ENCODE measurements at regions not wholly inside any gene's neighbourhood (a gene's known extent, or its start where the extent isn't known, plus 50 kb on each side); places are given as distances from the start of the nearest gene placed in this dataset.
"Not testable (repeated sequence)": the region's sequence is repeated elsewhere in the genome, so short reads cannot be mapped to it uniquely, and the experiment has no call there.

DNA sequence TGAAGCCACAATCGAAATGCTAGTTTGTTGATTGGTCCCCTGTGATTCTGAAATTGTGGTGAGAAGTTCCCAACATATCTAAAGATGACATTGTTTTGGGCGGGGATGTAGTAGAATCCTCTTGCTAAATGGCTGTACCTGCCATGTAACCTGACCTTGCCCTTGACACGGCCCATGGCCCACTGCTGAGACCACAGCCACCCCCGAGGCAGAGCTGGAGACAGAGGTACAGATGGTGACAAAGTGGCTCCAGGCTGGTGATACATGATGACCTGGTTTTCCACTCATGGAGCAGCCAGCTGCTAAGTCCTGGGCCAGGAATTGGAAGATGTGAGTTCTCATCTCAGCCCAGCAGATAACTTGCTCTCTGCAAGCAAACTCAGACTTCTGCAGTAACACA is 226.5 kb downstream of the FOXD2 start:
- no peaks in the 10 kb centered on the region for H3K79me2 ChIP-seq (ENCODE audit: low read length)
- no peak overlapping the region for H3K4me2 ChIP-seq (ENCODE audit: low read length)
- H3F3A ChIP-seq (ENCODE audit: low read length, unreplicated experiment) = no peaks in the 10 kb centered on the region
- intact Hi-C loops (cut with micrococcal nuclease) = no loop called here
- ChIA-PET CTCF (no interaction called here), POLR2A (ENCODE audit: unreplicated experiment) (no interaction called here)
- no peaks in the 10 kb centered on the region for H3K9me2 ChIP-seq (replicated peaks; ENCODE audit: low read length)
- no peak overlapping the region for H2AFZ ChIP-seq (ENCODE audit: low read length)
- no peaks in the 10 kb centered on the region for H4K20me1 ChIP-seq (ENCODE audit: low read length)
- H3K36me3 ChIP-seq (ENCODE audit: low read depth, low read length) = no peaks in the 10 kb centered on the region
- H3K27ac ChIP-seq (ENCODE audit: low read length) = no peak overlapping the region
- no peaks in the 10 kb centered on the region for H3K9me3 ChIP-seq (ENCODE audit: low read length)
- BruUV-seq (replicated peaks) = no TSS peak
- peaks cover 14% of the 10 kb centered on the region for H3K27me3 ChIP-seq (ENCODE audit: low read length)
- H3K4me3 ChIP-seq (ENCODE audit: low read length) = no peak overlapping the region
- H3K9ac ChIP-seq (ENCODE audit: low read length) = no peak overlapping the region
- no peaks in the 10 kb centered on the region for H3K4me1 ChIP-seq (ENCODE audit: insufficient read depth, low read length)
- ATAC-seq = no peak
- TF ChIP-seq EZH2phosphoT487 (IDR thresholded peaks at IDR 0.05; ENCODE audit: borderline replicate concordance, low read length) = no peak
- TF ChIP-seq CTCF (conservative IDR thresholded peaks at IDR 0.05; ENCODE audit: low read depth, low read length) = no peak
- TF ChIP-seq EZH2 (IDR thresholded peaks at IDR 0.05; ENCODE audit: low read length, unreplicated experiment) = no peak
- no peak for DNase-seq

- H3K27ac ChIP-seq (ENCODE audit: low read length); ATAC-seq; H3K4me1 ChIP-seq (ENCODE audit: insufficient read depth, low read length); H3F3A ChIP-seq (ENCODE audit: low read length, unreplicated experiment); H3K4me3 ChIP-seq (ENCODE audit: low read length); H3K9ac ChIP-seq (ENCODE audit: low read length); intact Hi-C loops (cut with micrococcal nuclease); H3K9me2 ChIP-seq (replicated peaks; ENCODE audit: low read length); H3K9me3 ChIP-seq (ENCODE audit: low read length); DNase-seq; POLR2A ChIA-PET (ENCODE audit: unreplicated experiment); H4K20me1 ChIP-seq (ENCODE audit: low read length); H2AFZ ChIP-seq (ENCODE audit: low read length); H3K79me2 ChIP-seq (ENCODE audit: low read length); H3K36me3 ChIP-seq (ENCODE audit: low read depth, low read length); H3K4me2 ChIP-seq (ENCODE audit: low read length); CTCF ChIA-PET; BruUV-seq (replicated peaks): not testable (repeated sequence)
- peaks cover 17% of the 10 kb centered on the region for H3K27me3 ChIP-seq (ENCODE audit: low read length)
Observed at GRCh38 chr1:47664896-47665295, 227.1 kb downstream of the FOXD2 start.

DNA sequence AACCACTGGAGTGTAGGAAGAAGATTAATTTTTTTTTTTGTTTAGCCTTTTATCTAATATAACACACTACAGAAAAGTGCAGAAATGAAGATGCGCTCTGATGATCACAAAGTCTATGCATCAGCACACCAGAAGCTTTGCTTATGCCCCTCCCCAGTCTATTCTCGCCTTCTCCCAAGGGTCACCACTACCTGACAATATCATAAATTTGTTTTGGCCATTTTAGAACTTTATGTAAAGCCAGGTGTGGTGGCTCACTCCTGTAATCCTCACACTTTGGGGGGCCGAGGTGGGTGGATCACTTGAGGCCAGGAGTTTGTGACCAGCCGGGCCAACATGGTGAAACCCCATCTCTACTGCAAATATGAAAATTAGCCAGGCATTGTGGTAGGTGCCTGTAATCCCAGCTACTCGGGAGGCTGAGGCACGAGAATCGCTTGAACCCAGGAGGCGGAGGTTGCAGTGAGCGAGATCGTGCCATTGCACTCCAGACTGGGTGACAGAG is 231.3 kb downstream of the FOXD2 start:
- ATAC-seq (no peak), DNase-seq (no peak)
- Histone ChIP-seq H3K27me3 (ENCODE audit: low read length) (peaks cover 26% of the 10 kb centered on the region), H3K4me3 (ENCODE audit: low read length) (no peak overlapping the region), H3K27ac (ENCODE audit: low read length) (no peak overlapping the region), H3K36me3 (ENCODE audit: low read depth, low read length) (no peaks in the 10 kb centered on the region), H3K9ac (ENCODE audit: low read length) (no peak overlapping the region), H3K4me2 (ENCODE audit: low read length) (no peak overlapping the region), H3K9me2 (replicated peaks; ENCODE audit: low read length) (no peaks in the 10 kb centered on the region), H3K79me2 (ENCODE audit: low read length) (no peaks in the 10 kb centered on the region), H4K20me1 (ENCODE audit: low read length) (no peaks in the 10 kb centered on the region), H3K9me3 (ENCODE audit: low read length) (no peaks in the 10 kb centered on the region), H3K4me1 (ENCODE audit: insufficient read depth, low read length) (no peaks in the 10 kb centered on the region), H2AFZ (ENCODE audit: low read length) (no peak overlapping the region), H3F3A (ENCODE audit: low read length, unreplicated experiment) (no peaks in the 10 kb centered on the region)
- ChIA-PET POLR2A (ENCODE audit: unreplicated experiment) (no interaction called here), CTCF (no interaction called here)
- BruUV-seq (replicated peaks) = no TSS peak
- TF ChIP-seq EZH2 (IDR thresholded peaks at IDR 0.05; ENCODE audit: low read length, unreplicated experiment) = no peak
- no peak for TF ChIP-seq CTCF (conservative IDR thresholded peaks at IDR 0.05; ENCODE audit: low read depth, low read length)
- no peak for TF ChIP-seq EZH2phosphoT487 (IDR thresholded peaks at IDR 0.05; ENCODE audit: borderline replicate concordance, low read length)
- intact Hi-C loops (cut with micrococcal nuclease) = no loop called here
